ENCODE measurements at regions not wholly inside any gene's neighbourhood (a gene's known extent, or its start where the extent isn't known, plus 50 kb on each side); places are given as distances from the start of the nearest gene placed in this dataset.

- Histone ChIP-seq H3K4me1 (no peaks in the 10 kb centered on the region), H3K4me3 (no peak overlapping the region), H3K9me3 (no peaks in the 10 kb centered on the region), H3K36me3 (no peaks in the 10 kb centered on the region), H3K27ac (no peak overlapping the region), H3K27me3 (ENCODE audit: low read depth) (peaks cover 5% of the 10 kb centered on the region)
- no peak for ATAC-seq
- intact Hi-C loops (cut with DNase I) = no loop called here
- DNase-seq = no peak
- TF ChIP-seq, protein P1, sequence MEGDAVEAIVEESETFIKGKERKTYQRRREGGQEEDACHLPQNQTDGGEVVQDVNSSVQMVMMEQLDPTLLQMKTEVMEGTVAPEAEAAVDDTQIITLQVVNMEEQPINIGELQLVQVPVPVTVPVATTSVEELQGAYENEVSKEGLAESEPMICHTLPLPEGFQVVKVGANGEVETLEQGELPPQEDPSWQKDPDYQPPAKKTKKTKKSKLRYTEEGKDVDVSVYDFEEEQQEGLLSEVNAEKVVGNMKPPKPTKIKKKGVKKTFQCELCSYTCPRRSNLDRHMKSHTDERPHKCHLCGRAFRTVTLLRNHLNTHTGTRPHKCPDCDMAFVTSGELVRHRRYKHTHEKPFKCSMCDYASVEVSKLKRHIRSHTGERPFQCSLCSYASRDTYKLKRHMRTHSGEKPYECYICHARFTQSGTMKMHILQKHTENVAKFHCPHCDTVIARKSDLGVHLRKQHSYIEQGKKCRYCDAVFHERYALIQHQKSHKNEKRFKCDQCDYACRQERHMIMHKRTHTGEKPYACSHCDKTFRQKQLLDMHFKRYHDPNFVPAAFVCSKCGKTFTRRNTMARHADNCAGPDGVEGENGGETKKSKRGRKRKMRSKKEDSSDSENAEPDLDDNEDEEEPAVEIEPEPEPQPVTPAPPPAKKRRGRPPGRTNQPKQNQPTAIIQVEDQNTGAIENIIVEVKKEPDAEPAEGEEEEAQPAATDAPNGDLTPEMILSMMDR (IDR thresholded peaks at IDR 0.05) = no peak
Measured at GRCh38 chr1:38657873-38658272, 201.7 kb downstream of the RRAGC start.

DNA sequence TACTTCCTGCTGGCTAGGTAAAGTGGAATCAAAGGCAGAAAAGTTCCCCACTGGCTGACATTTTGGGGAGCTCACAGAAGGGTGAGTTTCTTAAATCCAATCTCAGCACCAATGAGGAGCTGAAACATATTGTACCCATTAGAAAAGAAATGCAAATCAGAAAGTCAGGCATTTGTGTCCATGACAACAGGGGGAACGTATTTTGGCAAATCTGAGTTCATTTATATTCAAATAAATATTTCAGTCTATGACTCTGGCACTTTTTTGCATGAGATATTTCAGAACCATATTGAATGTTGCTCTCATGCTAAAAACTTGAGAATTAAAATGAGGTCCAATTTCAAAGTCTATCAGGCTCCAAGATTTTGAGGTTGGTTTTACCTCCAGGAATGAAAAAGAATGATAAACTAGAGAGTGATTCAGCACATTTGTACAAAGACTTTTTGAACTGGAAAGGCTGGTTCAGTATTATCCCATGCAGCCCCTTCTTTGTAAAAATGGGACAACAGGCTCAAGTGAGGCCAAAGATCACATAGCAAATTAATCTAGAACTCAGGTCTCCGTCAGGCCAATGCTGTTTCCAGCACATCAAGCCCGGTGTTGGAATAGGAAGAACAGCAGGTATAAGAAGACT is 202.2 kb downstream of the RRAGC start:
- ATAC-seq = no peak

DNA sequence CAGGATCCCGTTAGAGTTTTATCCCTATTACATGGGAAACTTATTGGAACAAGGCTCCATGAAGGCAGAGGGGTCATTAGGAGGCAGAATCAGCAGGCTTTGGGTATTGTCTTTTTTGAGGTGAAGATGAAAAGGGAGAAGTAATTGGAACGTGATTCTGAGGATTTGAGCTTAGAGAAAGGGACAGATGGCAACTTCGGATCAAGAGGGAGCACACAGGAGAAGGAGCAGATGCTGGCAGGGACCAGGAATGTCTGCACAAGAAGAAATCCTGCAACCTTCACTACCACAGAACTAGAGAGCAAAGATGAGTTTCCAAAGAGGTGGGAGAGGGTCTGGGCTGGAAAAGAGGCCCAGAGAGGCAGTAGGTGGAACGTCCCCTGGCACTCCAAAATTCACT is 202.8 kb downstream of the RRAGC start:
- H3K36me3 ChIP-seq = no peaks in the 10 kb centered on the region
- peaks cover 5% of the 10 kb centered on the region for H3K27me3 ChIP-seq (ENCODE audit: low read depth)
- ATAC-seq (no peak), DNase-seq (no peak)
- TF ChIP-seq, protein P1 (IDR thresholded peaks at IDR 0.05) = no peak
- no peaks in the 10 kb centered on the region for H3K9me3 ChIP-seq
- H3K4me1 ChIP-seq = no peaks in the 10 kb centered on the region
- no peak overlapping the region for H3K4me3 ChIP-seq
- intact Hi-C loops (cut with DNase I) = no loop called here
- H3K27ac ChIP-seq = no peak overlapping the region

More for the DNA sequence above, 202.2 kb downstream of the RRAGC start:
- H3K4me3 ChIP-seq = no peak overlapping the region
- TF ChIP-seq, protein P1 (IDR thresholded peaks at IDR 0.05) = no peak
- no peak overlapping the region for H3K27ac ChIP-seq
- no peaks in the 10 kb centered on the region for H3K9me3 ChIP-seq
- intact Hi-C loops (cut with DNase I) = no loop called here
- peaks cover 5% of the 10 kb centered on the region for H3K27me3 ChIP-seq (ENCODE audit: low read depth)
- H3K4me1 ChIP-seq = no peaks in the 10 kb centered on the region
- no peak for DNase-seq
- H3K36me3 ChIP-seq = no peaks in the 10 kb centered on the region

- H3K27ac ChIP-seq = no peak overlapping the region
- H3K4me3 ChIP-seq = no peak overlapping the region
- peaks cover 5% of the 10 kb centered on the region for H3K27me3 ChIP-seq (ENCODE audit: low read depth)
- no peaks in the 10 kb centered on the region for H3K36me3 ChIP-seq
- DNase-seq (no peak), ATAC-seq (no peak)
- intact Hi-C loops (cut with DNase I) = no loop called here
- H3K9me3 ChIP-seq = no peaks in the 10 kb centered on the region
- TF ChIP-seq, protein P1 (IDR thresholded peaks at IDR 0.05) = no peak
- no peaks in the 10 kb centered on the region for H3K4me1 ChIP-seq
Measured at GRCh38 chr1:38652217-38652616, 207.4 kb downstream of the RRAGC start.

GRCh38 chr1:38651669-38652068 is 207.9 kb downstream of the RRAGC start:
- intact Hi-C loops (cut with DNase I) = no loop called here
- Histone ChIP-seq H3K4me3 (no peak overlapping the region), H3K27ac (no peak overlapping the region), H3K36me3 (no peaks in the 10 kb centered on the region), H3K4me1 (no peaks in the 10 kb centered on the region), H3K27me3 (ENCODE audit: low read depth) (peaks cover 5% of the 10 kb centered on the region), H3K9me3 (no peaks in the 10 kb centered on the region)
- ATAC-seq (no peak), DNase-seq (no peak)
- TF ChIP-seq, protein P1 (IDR thresholded peaks at IDR 0.05) = no peak
